OCI-LY7 (cell line): ENCODE measurements at regions not wholly inside any gene's neighbourhood (a gene's known extent, or its start where the extent isn't known, plus 50 kb on each side); places are given as distances from the start of the nearest gene placed in this dataset.

Source experiments
- EZH2phosphoT487 ChIP-seq: fragments of 200-600 bp; sonication (generic); IDR thresholded peaks from 2 replicates; pipeline ENCODE4 v1.6.1; 2018; ENCODE audit warnings: low read depth, borderline replicate concordance, mild to moderate bottlenecking, mixed run types, antibody characterized with exemption, low read length, moderate library complexity, mixed read lengths
- TF ChIP-seq, protein P1 (sequence below): fragments of 200-600 bp; sonication (generic); conservative IDR thresholded peaks from 2 replicates; pipeline ENCODE4 v1.5.1; 2014; ENCODE audit warnings: mild to moderate bottlenecking, antibody characterized with exemption, low read length, moderate library complexity, mixed read lengths

DNA sequence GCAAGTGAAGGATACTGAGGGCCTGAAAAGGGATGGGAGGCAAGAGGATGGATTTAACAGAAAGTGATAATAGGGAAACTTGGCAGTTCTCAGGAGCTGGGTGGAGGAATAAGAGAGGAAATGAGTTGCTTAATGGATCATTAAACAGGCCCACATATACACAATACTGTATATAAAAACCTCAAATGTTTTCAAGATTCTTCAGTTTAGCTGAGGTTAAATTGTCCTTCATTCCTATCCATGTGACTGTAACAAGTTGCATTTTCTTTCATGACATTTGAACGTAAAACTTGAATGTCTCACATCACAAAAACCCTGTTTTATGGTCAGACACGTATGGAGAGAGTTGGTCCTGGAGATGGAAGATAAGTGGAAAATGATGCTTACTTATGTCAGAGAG is 76.5 kb upstream of the PLAC8 start:
- TF ChIP-seq, protein P1, sequence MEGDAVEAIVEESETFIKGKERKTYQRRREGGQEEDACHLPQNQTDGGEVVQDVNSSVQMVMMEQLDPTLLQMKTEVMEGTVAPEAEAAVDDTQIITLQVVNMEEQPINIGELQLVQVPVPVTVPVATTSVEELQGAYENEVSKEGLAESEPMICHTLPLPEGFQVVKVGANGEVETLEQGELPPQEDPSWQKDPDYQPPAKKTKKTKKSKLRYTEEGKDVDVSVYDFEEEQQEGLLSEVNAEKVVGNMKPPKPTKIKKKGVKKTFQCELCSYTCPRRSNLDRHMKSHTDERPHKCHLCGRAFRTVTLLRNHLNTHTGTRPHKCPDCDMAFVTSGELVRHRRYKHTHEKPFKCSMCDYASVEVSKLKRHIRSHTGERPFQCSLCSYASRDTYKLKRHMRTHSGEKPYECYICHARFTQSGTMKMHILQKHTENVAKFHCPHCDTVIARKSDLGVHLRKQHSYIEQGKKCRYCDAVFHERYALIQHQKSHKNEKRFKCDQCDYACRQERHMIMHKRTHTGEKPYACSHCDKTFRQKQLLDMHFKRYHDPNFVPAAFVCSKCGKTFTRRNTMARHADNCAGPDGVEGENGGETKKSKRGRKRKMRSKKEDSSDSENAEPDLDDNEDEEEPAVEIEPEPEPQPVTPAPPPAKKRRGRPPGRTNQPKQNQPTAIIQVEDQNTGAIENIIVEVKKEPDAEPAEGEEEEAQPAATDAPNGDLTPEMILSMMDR, result no peak
- no peak for TF ChIP-seq EZH2phosphoT487
